Inflammatory macrophage (primary cell): ENCODE measurements at regions not wholly inside any gene's neighbourhood (a gene's known extent, or its start where the extent isn't known, plus 50 kb on each side); places are given as distances from the start of the nearest gene placed in this dataset.

Experiments used
- DNase-seq, 2 donors: peaks; one replicate each; pipeline ENCODE4 v3.0.0-alpha.2; 2020 to 2022

DNA sequence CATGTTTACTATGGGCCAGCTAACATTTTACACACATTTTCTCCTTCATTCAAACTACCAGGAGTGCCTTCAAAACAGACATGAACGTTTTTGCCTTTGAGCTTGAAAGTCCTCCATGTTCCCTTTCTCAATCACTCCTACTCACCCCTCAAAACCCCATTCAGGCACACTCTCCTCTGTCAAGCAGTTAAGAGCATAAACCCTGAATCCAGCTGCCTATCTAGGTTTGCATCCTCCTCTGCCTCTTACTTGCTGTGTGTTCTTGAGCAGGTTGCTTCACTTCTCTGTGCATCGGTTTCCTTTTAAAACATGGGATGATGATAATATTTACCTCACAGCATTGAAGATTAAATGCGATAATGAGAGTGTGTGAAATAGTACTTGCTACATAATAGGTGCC is 215.3 kb downstream of the HAPSTR1 start:
- no peak for DNase-seq

DNA sequence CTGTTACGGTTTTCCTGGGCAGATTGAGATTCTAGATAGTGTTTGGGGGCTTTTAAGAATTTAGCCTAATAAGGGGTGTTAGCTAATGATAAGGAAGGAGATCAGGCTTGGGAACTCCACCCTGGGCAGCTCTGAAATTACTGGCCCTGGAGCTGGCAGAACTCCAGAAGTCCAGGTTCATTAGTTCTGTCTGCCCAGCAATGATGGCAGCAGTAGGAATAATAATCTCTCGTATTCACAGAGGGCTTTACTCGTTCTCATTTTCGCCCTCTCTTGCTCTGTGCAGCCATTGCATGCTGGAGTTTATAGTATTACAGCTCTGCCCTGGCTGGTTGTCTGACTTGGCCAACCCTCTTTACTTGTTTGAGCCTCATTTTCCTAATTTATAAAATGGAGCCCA is 216.0 kb downstream of the HAPSTR1 start:
- DNase-seq, result no peak

DNA sequence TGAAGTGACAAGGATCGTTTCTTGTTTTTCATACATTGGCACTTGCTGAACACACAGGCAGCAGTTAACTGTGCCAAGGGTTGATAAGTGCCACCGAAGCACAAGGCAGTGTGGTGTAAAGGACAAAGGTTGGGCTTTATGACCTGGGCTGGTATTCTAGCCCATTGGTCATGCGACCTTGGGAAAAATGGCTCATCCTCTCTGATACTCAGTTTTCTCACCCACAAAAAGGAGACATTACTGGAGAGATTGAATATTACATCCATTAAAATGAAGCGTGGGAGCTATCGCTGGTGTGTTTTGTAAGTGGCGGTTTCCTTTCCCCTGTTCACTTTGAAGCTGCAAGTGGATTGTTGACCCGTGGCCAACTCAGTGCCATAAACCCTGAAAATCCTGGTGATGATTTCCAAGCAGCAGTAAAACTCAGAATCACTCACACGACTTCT is 216.9 kb downstream of the HAPSTR1 start:
- no peak for DNase-seq

DNA sequence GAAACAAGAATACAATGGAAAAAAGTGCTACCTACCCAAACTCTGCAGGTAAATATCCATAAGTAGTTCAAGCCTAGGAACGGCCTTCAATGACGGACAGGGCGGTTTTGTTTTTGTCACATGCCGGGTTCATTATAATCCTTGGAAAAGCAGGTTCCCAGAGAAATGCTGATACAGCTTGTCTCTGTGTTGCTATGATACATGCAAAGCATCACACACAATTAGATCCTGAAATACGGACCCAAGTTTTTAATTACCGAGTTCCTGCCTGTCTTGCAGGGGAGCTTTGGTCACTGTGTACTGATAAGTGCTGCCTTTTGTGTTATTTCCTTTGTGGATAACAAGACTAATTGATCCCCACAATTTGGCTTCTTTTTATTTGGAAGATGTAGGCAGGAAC is 217.4 kb downstream of the HAPSTR1 start:
- DNase-seq, result no peak

DNA sequence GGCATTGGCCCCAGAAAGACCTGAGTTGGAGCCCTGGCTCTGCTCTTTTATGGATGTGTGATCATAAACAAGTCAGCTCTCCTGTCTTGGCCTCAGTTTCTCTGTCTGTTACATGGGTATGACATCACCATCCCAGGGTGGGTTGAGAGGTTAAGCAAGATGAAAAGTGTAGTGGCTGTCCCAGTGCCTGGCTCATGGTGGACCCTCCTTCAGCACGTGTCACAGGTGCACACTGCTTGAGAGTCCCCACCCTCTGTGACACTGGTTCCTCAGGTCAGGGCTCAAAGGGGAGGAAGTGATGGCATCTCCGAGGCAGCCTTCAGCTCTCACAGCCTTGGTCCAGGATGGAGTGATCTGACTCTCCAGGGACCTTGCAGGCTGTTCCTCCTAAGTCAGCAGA is 218.4 kb downstream of the HAPSTR1 start:
- DNase-seq, result no peak

DNA sequence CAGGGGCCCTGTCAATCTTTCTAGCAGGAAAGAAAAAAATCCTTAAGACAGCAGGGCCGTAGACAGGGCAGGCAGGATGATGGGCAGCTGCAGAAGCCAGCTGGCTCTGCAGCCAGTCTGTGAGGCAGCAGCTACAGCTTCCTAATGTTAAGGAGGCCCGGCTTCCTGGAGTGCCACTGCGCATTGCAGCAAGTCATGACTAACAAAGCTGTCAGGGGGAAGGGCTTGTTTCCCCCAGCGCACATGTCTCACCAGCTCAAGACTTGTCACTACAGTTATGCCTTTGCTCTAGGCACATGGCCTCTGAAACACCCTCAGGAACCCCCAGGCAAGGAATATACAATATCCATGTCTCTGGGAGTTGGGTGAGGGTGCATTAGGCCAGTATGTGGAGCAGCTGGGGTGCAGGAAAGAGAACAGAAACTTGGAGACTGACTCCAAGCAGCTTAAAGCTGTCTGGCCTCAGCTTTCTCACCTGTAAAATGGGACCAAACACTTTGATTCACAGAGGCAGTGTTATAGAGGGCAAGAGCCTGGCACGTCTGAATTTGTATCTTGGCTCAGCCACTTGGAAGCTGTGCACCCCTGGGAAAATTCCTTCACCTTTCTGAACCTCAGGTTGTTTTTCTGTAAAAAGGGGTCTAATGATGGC is 220.0 kb downstream of the HAPSTR1 start:
- DNase-seq, result no peak

DNA sequence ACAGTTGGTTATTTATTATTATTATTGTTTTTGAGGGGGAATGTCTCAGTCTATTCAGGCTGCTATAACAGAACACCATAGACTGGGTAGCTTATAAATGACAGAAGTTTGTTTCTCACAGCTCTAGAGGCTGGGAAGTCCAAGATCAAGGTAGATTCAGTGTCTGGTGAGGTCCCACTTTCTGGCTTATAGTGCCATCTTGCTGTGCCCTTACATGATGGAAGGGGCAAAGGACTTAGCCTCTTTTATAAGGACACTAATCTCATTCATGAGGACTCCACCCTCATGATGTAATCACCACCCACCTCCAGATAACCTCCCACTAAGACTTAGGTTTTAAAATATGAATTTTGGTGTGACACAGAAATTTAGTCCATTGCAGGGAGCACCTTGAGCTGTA is 224.6 kb downstream of the HAPSTR1 start:
- DNase-seq, result no peak

DNA sequence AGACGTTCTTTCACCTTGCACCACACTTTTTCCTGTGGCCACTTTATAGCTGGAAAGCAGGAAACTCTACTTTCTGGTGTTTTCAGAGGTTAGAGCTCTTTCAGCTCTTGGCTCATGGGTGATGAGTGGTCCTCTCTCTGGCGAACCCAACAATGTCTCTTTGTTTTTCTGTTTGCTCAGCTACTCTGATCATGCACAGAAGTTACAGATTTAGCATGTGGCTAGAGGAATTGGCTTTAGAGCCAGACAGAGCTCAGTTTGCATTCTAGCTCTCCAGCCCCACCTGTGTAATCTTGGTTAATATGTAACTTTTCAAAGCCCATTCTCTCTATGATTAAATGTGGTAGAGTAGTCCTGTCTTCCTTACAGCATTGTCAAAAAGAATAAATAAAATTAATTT is 225.2 kb downstream of the HAPSTR1 start:
- DNase-seq, result no peak

DNA sequence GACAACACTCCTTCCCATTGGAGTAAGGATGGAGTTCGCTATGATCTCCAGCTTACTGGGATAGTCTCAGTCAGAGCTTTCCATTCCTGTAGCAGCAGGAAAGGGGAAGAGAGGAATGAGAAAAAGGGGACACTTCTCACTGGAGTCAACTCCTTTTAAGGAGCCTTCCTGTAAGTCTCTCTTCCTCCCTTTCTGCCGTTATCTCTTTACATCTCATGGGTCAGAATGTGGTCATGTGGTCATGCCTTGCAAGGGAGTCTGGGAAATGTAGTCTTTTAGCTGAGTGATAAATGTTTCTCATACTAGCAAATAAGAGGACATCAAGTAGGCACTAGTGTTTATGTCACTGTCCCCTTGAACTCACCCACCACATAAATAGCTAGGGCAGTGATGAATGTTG is 227.3 kb downstream of the HAPSTR1 start:
- no peak for DNase-seq

DNA sequence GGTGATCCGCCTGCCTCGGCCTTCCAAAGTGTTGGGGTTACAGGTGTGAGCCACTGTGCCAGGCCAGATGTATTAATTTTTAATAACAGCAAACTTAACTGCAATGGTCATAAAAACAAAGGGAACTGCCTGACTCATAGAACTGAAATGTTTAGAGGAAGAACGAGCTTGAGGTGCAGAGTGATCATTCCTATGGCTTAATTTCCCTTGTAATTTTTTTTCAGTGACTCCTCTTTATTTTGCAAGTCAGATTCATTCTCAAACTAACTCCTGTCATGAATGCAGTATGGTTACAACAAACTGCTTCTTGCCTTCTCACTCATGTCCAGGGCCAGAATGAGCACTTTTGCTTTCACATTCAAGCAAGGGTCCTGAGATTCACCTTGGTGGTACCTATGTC is 231.3 kb downstream of the HAPSTR1 start:
- no peak for DNase-seq

DNA sequence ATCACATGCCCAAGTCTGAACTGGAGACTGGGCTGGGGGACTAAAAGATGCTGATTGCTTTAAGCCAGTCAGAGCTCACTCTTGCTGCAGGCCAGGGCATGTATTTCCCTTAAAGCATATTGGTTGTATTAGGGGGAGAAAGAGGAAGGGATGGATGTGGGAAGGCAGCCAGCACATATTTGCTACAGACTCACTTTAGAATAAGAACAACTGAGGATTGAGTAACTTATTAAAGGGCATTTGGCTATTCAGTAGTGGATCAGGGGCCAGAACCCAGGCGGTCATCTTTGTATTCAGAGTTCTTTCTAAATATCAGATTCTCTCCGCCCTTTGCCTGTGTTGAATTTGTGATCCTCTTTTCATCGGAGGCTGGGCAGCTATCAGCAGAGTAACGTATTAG is 231.7 kb downstream of the HAPSTR1 start:
- DNase-seq, result no peak

DNA sequence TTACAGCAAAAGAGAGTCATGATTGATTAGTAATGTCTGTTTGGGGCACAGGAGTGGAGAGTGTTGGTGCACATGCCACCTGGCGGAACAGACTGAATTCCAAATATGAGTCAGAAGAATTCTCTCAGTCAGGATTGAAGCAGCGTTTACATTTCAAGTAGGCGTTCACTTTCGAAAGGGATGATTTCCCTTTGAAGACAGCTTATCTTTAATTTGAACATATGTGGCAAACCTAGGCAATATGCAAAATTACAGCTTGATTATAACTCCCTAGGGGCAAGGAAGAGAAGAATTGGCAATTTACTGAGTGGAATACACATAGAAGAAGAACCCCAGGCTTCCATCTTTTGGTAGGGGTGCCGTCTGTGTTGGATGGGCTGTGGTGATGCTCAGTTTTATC is 235.8 kb downstream of the HAPSTR1 start:
- DNase-seq, result no peak

DNA sequence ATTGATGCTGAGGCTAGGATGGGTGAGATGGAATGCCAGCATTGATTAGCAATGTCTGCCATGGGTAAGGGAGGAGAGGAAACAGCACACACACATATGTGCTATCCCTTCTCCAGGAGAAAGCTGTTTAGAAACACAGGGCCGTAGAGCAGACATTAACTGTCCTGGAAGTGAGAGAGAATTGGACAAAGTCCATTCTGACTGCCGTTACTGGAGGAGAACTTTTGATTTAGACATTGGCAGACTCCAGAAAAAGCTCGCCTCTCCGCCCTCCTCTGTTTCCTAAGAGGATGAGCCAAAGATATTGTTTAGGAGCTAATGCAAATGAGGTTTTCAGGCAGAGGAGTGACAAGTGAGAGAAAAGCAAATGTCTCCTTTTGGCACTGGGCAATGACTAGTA is 237.0 kb downstream of the HAPSTR1 start:
- DNase-seq, result no peak

DNA sequence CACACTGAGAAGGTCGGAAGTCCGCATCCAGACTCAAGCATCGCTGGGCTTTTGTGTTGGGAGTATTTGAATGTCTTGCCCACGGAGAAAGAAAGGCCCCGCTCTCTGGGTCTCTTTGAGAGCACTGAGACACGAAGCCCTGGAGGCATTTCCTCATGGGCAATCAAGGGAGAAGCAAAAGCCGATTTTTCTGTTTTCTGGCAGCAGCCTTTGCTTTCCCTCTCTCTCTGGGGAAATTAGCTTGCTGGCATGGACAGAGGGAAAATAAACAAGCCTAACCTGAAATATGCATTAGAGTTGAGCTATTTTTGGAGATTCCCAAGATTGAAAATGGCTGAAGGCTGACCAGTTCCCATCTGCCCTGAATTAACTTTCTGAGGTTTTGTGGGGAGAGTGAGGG is 238.7 kb downstream of the HAPSTR1 start:
- no peak for DNase-seq

DNA sequence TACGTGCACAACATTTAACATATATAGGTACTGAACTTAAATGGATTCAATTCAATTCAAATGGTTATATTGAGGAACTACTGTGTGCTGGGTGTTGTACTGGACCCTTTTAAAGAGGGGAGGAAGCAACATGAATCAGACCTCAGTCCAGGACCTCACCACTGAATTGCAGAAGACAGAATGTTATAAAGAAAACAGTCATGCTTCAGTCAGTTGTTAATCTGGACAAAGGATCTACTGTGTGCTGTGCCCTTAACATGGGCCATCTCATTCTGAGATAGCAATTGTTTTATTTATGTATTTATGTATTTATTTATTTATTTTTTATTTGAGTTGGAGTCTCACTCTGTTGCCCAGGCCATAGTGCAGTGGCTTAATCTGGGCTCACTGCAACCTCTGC is 240.1 kb downstream of the HAPSTR1 start:
- no peak for DNase-seq

DNA sequence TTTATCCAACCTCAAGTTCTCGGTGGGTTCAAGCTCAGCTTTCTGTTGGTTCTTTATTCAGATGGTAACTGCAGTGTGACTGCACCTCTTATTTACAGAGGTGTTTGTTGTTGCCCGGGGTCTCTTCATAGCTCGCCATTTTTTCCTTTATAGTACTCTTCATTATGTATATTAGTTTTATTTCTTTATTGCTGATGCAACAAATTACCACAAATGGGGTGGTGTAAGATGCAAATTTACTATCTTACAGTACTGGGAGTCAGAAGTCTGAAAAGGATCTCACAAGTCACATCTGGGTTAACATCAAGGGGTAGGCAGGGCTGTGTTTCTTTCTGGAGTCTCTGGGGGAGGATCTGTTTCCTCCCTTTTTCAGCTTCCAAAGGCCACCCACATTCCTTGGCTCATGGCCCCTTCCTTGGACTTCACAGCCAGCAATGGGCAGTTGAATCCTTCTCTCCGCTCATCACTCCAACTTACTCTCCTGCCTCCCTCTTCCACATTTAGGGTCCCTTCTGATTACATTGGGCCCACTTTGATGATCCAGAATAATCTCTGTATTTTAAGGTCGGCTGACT is 241.2 kb downstream of the HAPSTR1 start:
- DNase-seq, result no peak

DNA sequence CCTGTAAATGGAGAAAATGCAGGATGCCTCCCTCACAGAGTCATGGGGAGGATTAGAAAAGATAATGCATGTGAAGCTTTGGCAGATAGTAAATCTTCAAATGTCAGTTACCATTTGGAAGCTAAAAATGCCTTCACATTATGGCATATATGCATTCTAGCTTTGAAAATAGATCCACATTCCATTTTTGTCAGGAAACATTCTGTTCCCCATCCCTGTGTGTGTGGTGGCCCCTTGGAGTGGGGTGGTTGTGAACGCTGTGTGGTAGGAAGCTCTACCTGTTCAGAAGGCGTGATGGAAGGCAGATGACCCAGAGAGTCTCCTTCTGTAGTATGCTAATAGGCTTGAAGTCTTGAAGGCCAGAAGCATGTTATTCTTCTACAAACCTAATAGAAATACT is 242.0 kb downstream of the HAPSTR1 start:
- DNase-seq, result no peak

DNA sequence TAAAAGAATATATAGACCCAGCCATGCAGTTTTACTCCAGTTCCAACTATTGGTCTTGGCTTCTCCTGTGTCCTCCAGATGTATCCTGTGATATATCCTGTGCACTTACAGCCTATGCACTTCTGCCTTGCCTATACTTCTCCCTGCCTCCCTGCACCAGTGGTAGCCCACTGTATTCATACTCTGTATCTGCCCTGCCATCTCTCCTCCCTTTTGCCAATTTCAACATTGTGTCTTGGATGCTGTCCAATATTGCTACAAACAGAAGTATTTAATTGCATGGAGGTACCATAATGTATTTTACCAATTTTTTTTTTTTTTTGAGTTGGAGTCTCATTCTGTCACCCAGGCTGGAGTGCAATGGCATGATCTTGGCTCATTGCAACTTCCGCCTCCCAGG is 242.7 kb downstream of the HAPSTR1 start:
- no peak for DNase-seq

DNA sequence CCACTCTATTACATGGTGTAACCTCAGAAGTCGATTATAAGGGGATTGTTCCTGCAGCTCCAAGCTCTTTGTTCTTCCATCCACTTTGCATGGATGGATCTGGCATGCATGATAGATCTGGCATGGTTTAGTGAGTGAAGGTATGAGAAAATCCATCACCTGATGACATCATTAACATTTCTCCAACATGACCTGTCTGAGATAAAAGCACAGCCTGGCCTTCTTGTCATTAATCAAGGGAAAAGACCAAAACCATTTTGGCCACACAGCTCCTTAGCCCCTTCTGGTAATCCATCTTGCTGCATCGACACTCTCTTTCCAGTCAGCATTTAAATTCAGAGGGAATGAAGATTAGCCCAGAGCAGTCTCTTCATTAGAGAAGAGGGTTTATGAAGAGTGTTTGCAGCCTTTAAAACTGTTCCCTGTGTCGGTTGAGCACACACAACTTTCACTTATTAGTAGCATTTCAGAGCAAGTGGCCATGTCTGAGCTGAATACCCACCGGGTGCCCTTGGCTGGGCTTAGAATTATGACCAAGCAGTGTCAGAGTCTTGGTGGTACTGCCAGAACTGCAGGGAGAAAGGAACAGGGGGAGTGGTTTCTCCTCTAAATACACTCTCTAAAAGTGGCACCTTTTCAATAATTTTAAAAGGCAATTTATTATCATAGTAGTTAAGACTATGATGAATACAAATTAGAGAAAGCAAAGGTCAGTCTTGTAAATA is 246.0 kb downstream of the HAPSTR1 start:
- no peak for DNase-seq

DNA sequence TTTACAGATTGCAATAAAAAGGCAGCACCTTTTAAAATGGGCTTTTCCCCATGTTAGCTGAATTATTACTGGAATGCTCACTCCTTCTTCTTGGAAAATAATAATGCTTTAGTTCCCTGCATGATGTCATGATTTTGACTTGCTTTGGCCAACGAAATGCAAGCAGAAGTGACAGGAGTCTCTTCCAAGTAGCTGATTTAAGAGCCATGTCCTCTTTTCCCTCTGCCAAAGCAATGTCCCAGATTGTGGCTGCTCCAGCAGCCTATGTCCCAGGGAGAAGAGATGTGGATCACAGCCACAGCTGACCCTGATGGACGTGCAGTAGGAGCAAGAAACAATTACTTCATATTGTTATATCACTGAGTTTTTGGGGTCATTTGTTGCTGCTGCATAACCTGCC is 246.6 kb downstream of the HAPSTR1 start:
- no peak for DNase-seq

DNA sequence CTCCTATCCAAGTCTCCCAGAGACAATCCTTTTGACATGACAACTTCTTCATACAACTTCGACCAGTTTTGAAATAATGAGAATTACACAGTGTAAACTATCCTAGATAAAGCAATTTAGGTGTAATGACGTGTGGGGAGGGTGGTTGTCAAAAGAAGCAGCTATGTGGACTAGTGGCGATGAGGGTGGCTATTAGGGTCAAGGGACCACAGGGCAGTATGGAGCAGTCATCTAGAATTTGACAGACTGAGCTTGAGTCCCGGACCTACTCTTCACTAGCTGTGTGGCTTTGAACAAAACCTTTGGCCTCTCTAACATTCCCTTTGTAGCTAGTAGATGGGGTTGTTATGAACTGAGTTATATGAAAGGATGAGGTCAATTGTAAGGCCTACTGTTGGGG is 247.1 kb downstream of the HAPSTR1 start:
- no peak for DNase-seq

DNA sequence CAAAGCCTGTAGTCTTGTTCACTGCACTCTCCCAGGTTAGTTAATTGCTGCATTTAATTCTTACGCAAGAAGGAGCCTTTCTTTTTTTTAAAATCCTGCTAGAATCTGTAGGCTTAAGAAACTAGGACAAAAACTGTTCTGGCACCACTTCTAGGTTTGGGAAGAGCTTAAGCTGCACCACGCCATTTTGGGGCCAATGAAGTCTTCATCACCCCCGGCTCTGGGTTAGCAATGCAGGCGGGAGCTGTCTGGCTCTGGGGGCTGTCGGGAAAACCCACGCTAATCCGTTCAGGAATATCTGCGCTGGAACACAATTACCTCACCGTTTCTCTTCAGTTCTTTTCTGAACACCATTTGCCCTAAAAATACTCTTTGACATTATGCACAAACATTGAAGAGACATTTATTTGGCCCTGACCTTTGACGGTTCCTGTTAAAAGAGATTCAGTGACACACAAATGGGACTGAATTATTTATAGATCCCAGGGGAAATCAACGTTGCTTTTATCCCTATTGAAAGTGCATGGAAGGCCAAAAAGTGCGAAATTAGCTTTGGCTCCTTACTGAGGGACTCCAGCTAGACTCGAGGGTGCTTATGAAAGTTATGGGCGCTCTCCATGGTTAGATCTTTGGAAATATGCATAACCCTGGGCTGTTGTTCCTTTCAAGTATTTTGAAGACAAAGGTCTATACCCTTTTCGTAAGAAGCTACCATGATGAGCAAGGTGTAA is 249.2 kb downstream of the HAPSTR1 start:
- no peak for DNase-seq

DNA sequence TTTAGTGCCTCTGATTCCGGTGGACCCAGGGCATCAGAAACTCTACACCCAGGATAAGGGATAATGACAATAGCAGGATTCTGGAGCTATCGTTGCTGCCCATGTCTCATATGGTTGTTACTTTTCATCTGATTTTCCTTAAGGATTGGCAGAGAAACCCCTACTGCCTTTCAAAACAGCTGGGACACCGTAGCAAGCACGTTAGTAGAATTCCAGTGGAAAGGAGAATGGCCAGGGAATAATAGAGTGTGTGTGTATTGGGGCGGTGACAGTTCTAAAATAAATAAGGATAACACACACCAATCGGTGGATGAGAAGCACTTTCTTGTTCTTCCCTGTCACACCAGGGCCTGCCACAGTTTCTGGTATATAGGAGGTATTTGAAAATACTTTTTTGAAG is 251.8 kb downstream of the HAPSTR1 start:
- DNase-seq, result no peak

DNA sequence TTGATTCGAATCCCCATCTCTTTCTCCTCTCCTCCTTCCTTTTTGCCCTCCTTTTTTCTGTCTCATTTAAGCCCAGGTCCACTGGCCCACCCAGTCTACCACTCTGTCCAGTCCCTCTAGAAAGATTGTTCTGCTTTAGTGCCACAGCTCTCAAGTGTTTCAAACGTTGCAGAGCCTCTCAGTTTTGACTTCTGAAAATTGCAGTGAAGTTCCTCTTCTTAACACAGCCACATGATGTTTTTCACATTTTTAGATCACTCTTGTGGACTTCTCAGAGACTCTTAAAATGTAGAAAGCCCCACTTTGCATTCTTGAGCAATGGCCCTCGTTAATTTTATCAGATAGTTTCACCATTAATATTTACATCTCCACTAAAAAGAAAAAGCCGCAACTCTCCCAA is 253.1 kb downstream of the HAPSTR1 start:
- DNase-seq, result peak; percentile 4 to 40
